ENCODE measurements at regions not wholly inside any gene's neighbourhood (a gene's known extent, or its start where the extent isn't known, plus 50 kb on each side); places are given as distances from the start of the nearest gene placed in this dataset.

DNA sequence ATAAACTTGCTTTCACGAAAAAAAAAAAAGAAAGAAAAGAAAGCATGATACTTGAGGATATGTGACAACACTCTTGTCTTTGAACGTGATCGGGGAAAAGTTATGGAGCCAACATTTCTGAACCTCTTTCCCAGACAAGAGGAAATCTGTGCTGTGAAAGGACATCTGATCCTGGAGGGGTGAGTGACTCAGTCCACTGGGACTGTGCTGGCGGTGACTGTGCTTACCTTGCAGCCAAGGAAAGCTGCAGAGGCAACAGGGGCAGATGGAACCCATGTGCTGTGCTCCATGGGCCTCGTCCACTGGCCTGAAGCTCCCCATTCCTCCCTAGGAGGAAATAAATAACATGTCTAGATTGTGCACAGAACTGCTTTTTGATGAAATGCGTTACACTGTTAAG lies 116.5 kb upstream of the RAB11FIP2 start:
- ATAC-seq (no peak), DNase-seq (no peak)
- H3K4me1 Mint-ChIP-seq, result no peaks in the 10 kb centered on the region
- H3K27me3 Mint-ChIP-seq, result peaks cover 6 to 21% (median 13%) of the 10 kb centered on the region in 5 donors
- no peak overlapping the region for H3K4me3 Mint-ChIP-seq
- H3K9me3 Mint-ChIP-seq, result no peaks in the 10 kb centered on the region
- H3K36me3 Mint-ChIP-seq, result no peaks in the 10 kb centered on the region
- H3K27ac Mint-ChIP-seq, result peak overlapping the region in 1 of 10 donors; percentile 72
- POLR2A ChIA-PET, result no interaction called here

DNA sequence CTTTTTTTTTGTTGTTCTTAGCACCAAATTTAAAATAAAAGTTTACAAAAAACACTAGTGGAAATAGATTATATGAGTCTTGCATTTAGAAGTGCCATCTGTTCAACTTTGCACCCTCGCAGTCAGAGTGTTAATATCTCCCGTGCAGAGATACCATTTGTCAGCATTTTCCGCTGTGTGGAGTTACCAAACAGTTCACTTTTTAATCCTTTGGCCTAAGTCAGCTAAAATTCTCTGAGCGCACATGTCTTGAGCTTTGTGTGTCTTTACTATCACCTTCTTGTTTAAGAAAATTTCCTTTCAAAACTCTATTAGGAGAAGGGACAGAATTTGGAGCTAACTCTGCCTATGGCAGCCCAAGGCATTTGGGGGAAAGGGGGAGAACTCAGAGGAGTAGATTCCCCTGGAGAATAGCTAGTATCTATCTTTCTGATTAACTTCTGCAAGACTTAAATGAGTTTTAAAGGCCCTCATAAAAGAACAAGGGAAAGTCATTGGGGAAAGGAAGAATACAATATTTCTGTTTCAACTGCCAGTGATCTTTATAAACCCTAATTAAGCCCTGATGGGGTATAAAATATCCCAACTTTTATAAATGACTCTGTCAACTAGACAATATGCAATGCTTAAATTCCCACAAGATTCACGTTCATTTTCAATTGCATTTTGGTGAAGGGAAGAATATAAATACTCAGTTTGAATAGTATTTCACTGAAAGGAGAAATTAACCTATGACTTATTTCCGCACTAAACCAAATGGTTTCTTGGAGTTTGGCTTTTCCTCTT lies 114.9 kb upstream of the RAB11FIP2 start:
- ATAC-seq (no peak), DNase-seq (no peak)
- POLR2A ChIA-PET, result no interaction called here
- Mint-ChIP-seq H3K36me3 (no peaks in the 10 kb centered on the region), H3K27ac (no peak overlapping the region), H3K27me3 (peaks cover 5 to 11% (median 6%) of the 10 kb centered on the region in 5 donors), H3K4me3 (no peak overlapping the region), H3K4me1 (no peaks in the 10 kb centered on the region), H3K9me3 (no peaks in the 10 kb centered on the region)

- POLR2A ChIA-PET, result no interaction called here
- ATAC-seq, result no peak
- no peak overlapping the region for H3K27ac Mint-ChIP-seq
- H3K27me3 Mint-ChIP-seq, result peaks cover 5 to 22% (median 9%) of the 10 kb centered on the region in 5 donors
- DNase-seq, result no peak
- H3K4me1 Mint-ChIP-seq, result no peaks in the 10 kb centered on the region
- H3K4me3 Mint-ChIP-seq, result no peak overlapping the region
- H3K9me3 Mint-ChIP-seq, result peaks cover 0 to 16% (median 3%) of the 10 kb centered on the region in 9 donors
- H3K36me3 Mint-ChIP-seq, result no peaks in the 10 kb centered on the region
These were observed 106.5 kb upstream of the RAB11FIP2 start for GRCh38 chr10:118153287-118153686.

- no peak overlapping the region for H3K27ac Mint-ChIP-seq
- H3K9me3 Mint-ChIP-seq, result peaks cover 0 to 16% (median 3%) of the 10 kb centered on the region in 9 donors
- H3K36me3 Mint-ChIP-seq, result no peaks in the 10 kb centered on the region
- POLR2A ChIA-PET, result no interaction called here
- ATAC-seq (no peak), DNase-seq (no peak)
- H3K4me3 Mint-ChIP-seq, result no peak overlapping the region
- H3K27me3 Mint-ChIP-seq, result peaks cover 5 to 30% (median 9%) of the 10 kb centered on the region in 5 donors
- H3K4me1 Mint-ChIP-seq, result no peaks in the 10 kb centered on the region
These were observed 104.7 kb upstream of the RAB11FIP2 start for GRCh38 chr10:118151461-118151860.

DNA sequence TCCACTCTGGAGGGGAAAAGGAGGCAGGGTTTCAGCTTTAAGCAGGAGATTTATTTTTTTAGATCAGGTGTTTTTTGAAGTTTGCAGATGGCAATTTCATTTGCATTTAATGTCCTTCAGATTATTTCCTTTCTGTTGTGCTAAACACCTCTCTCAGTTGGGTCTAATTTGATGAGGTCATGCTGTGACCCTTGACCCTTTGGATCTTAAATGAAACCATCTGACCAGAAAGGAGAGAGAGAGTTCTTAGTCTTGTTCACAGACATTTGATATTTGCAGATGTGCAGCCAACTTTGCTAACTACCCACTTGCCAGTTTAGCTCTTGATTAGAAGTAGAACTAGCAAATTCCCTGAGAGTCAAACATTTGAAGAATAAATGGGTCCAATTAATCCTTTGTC lies 101.5 kb upstream of the RAB11FIP2 start:
- POLR2A ChIA-PET, result no interaction called here
- Mint-ChIP-seq H3K4me3 (no peak overlapping the region), H3K9me3 (peaks cover 0 to 6% (median 0%) of the 10 kb centered on the region in 9 donors), H3K4me1 (no peaks in the 10 kb centered on the region), H3K27ac (no peak overlapping the region), H3K36me3 (no peaks in the 10 kb centered on the region), H3K27me3 (peaks cover 5 to 42% (median 11%) of the 10 kb centered on the region in 5 donors)
- ATAC-seq (no peak), DNase-seq (no peak)

GRCh38 chr10:118145256-118145655 lies 98.5 kb upstream of the RAB11FIP2 start:
- Mint-ChIP-seq H3K4me3 (no peak overlapping the region), H3K4me1 (no peaks in the 10 kb centered on the region), H3K27me3 (peaks cover 9 to 39% (median 13%) of the 10 kb centered on the region in 5 donors), H3K36me3 (no peaks in the 10 kb centered on the region), H3K9me3 (peaks cover 0 to 2% (median 0%) of the 10 kb centered on the region in 9 donors), H3K27ac (no peak overlapping the region)
- DNase-seq (no peak), ATAC-seq (no peak)
- POLR2A ChIA-PET, result no interaction called here

GRCh38 chr10:118141471-118141870 lies 94.7 kb upstream of the RAB11FIP2 start:
- no peak for ATAC-seq
- POLR2A ChIA-PET, result no interaction called here
- Mint-ChIP-seq H3K4me3 (no peak overlapping the region), H3K27ac (no peak overlapping the region), H3K36me3 (no peaks in the 10 kb centered on the region), H3K27me3 (peaks cover 13 to 45% (median 19%) of the 10 kb centered on the region in 5 donors), H3K9me3 (no peaks in the 10 kb centered on the region), H3K4me1 (no peaks in the 10 kb centered on the region)
- no peak for DNase-seq

DNA sequence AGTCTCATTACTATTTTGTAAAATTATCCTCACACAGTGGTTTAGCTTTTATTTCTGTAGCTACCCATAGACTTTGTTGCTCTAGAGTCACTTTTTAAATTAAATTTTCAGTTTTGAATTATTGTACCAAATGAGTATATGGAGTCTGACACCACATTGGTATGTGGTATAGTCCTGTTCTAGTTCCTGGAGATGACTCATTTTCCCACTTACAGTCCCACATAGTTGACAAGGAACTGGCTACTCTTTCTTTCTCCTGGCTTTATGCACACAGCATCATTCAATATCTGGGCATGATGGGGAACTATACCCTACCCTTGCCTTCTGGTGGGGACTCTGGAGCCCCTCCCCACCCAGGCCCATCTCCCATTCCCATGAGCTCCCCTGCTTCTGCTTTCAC lies 92.6 kb upstream of the RAB11FIP2 start:
- Mint-ChIP-seq H3K27ac (no peak overlapping the region), H3K36me3 (no peaks in the 10 kb centered on the region)

DNA sequence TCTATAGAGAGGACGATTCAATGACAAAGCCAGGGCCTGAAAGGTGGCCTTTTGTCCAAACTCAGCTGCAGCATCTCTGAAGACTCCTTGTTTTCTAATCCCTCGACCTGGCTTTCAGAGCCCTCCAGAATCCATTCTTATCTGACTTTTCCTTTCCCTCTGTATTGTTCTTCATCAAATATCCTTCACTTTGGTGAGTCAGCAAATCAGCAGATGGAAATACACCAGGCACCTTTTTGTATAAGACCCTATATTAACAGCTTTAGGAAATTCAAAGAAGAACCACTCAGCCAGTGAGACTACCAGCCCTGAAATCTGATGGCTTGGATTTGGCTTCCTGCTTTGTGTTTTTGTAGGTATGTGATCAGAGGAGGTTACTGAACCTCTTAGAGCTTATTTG lies 81.9 kb upstream of the RAB11FIP2 start:
- peaks cover 18 to 42% (median 23%) of the 10 kb centered on the region in 5 donors for H3K27me3 Mint-ChIP-seq
- ATAC-seq (no peak), DNase-seq (no peak)
- no peaks in the 10 kb centered on the region for H3K4me1 Mint-ChIP-seq
- no peak overlapping the region for H3K4me3 Mint-ChIP-seq
- peaks cover 0 to 17% (median 5%) of the 10 kb centered on the region in 9 donors for H3K9me3 Mint-ChIP-seq
- POLR2A ChIA-PET, result no interaction called here
- H3K36me3 Mint-ChIP-seq, result peaks cover 0 to 9% (median 0%) of the 10 kb centered on the region in 3 donors
- H3K27ac Mint-ChIP-seq, result no peak overlapping the region

More for the DNA sequence above, 92.6 kb upstream of the RAB11FIP2 start:
- Mint-ChIP-seq H3K9me3 (peaks cover 0 to 9% (median 2%) of the 10 kb centered on the region in 9 donors), H3K4me3 (no peak overlapping the region), H3K27me3 (peaks cover 10 to 32% (median 19%) of the 10 kb centered on the region in 5 donors), H3K4me1 (no peaks in the 10 kb centered on the region)
- DNase-seq (no peak), ATAC-seq (no peak)
- POLR2A ChIA-PET, result no interaction called here

GRCh38 chr10:118118716-118119115 lies 72.0 kb upstream of the RAB11FIP2 start:
- no peak overlapping the region for H3K27ac Mint-ChIP-seq
- peaks cover 0 to 2% (median 0%) of the 10 kb centered on the region in 9 donors for H3K9me3 Mint-ChIP-seq
- H3K36me3 Mint-ChIP-seq, result no peaks in the 10 kb centered on the region
- peaks cover 0 to 24% (median 9%) of the 10 kb centered on the region in 5 donors for H3K27me3 Mint-ChIP-seq
- DNase-seq, result no peak
- POLR2A ChIA-PET, result no interaction called here
- ATAC-seq, result no peak
- no peak overlapping the region for H3K4me3 Mint-ChIP-seq
- H3K4me1 Mint-ChIP-seq, result no peaks in the 10 kb centered on the region

DNA sequence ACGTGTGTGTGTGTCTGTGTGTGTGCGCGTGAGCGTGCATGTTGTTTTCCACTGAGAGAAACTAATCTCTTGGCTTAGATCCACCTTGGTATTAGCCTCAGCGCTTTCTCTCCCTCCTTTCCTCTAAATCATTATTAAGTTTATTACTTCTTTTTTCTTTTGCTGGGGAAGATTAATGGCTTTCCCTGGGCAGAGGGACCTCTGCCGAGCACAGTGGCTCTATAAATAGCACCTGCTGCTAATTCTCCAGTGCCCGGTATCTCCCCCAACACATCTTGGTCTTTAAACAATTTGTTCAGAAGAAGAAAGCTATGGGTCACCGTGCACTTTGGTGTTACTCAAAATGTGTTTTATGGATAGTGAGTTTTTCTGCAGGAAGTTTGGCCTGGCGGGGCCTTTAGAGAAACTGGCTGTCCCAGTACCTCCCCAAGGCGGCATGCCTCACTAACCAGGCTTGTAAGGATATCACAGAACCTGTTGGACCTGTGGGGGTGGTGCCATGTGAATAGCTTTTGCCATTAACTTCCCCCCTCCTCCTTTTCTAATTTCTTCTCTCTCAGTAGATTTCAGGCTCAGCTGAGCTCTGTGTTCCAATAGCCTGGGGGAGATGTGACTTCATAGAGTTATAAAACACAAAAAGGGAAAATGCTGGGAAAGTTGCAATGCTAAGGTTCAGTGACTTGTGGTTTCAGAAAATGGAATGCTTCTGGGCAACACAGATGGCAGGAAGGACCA lies 70.1 kb upstream of the RAB11FIP2 start:
- DNase-seq (no peak), ATAC-seq (no peak)
- no peak overlapping the region for H3K4me3 Mint-ChIP-seq
- H3K36me3 Mint-ChIP-seq, result no peaks in the 10 kb centered on the region
- POLR2A ChIA-PET, result no interaction called here
- no peak overlapping the region for H3K27ac Mint-ChIP-seq
- H3K9me3 Mint-ChIP-seq, result no peaks in the 10 kb centered on the region
- H3K27me3 Mint-ChIP-seq, result peaks cover 0 to 24% (median 3%) of the 10 kb centered on the region in 5 donors
- peaks cover 0 to 2% (median 0%) of the 10 kb centered on the region in 4 donors for H3K4me1 Mint-ChIP-seq

DNA sequence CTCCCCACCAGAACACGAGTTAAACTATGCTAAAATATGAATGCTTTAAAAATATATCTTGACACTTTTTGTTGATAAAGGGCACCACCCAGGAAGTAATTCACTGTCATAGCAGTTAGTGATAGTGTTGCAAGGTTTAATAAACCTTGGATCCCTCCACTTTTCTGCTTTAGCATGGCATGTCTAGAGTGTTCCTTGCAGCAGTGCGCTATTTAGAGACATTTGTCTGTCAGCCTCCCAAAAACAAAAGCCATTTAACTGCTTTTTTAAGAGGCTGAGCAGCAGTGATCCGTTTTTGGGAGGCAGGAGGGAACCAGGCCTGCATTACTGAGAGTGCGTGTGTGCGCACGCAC lies 69.6 kb upstream of the RAB11FIP2 start:
- POLR2A ChIA-PET, result no interaction called here

DNA sequence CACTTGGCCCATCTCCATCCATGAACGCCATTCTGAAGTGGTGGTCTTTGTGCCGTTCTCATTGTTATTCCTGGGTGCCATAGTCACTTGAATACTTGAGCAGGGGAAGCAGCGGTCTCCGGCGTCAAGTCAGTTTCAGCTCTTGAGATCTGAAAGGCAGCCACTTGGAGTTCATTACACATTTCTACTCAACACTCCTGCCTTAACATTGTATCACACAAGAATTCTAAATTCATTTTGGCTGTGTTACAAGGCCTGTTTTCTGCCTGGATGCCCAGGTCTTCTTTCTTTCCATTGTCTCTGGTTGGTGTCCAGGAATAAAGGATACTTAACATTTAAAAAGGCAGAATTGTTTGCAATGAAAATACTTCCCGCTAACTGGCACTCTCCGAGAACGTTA lies 69.0 kb upstream of the RAB11FIP2 start:
- H3K36me3 Mint-ChIP-seq, result no peaks in the 10 kb centered on the region
- no peak for ATAC-seq
- H3K4me3 Mint-ChIP-seq, result no peak overlapping the region
- peaks cover 0 to 18% (median 3%) of the 10 kb centered on the region in 5 donors for H3K27me3 Mint-ChIP-seq
- POLR2A ChIA-PET, result no interaction called here
- no peak for DNase-seq
- H3K9me3 Mint-ChIP-seq, result no peaks in the 10 kb centered on the region
- no peak overlapping the region for H3K27ac Mint-ChIP-seq
- H3K4me1 Mint-ChIP-seq, result peaks cover 0 to 2% (median 0%) of the 10 kb centered on the region in 4 donors

More for the DNA sequence above, 69.6 kb upstream of the RAB11FIP2 start:
- Mint-ChIP-seq H3K27me3 (peaks cover 0 to 24% (median 3%) of the 10 kb centered on the region in 5 donors), H3K4me3 (no peak overlapping the region), H3K36me3 (no peaks in the 10 kb centered on the region), H3K9me3 (no peaks in the 10 kb centered on the region), H3K27ac (no peak overlapping the region), H3K4me1 (peaks cover 0 to 2% (median 0%) of the 10 kb centered on the region in 4 donors)
- ATAC-seq, result no peak
- no peak for DNase-seq
